Keratinocyte (primary cell): ENCODE measurements at regions not wholly inside any gene's neighbourhood (a gene's known extent, or its start where the extent isn't known, plus 50 kb on each side); places are given as distances from the start of the nearest gene placed in this dataset.

ENCODE experiments used
- DNase-seq: peaks from one replicate; pipeline ENCODE4 v3.0.0-alpha.2; 2011; ENCODE audit warnings: low read depth, missing footprints, low spot score
- FAIRE-seq: peaks from 2 replicates; lab custom pipeline; 2011; peaks lifted over from hg19 to GRCh38; lab: Jason Lieb, UNC
- H2AFZ ChIP-seq: 2 replicates; pipeline ENCODE4 v1.6.0; 2012; ENCODE audit warnings: low read length, control low read depth, inconsistent platforms; ENCODE audit not compliant: control insufficient read depth
- H3K27ac ChIP-seq: 2 replicates; pipeline ENCODE4 v1.5.1; 2011; ENCODE audit warnings: low read length; ENCODE audit not compliant: control insufficient read depth, insufficient read depth
- H3K27me3 ChIP-seq: 3 replicates; pipeline ENCODE4 v1.6.0; 2011; ENCODE audit warnings: low read length; ENCODE audit not compliant: control insufficient read depth, insufficient read depth; ENCODE audit errors: extremely low read depth
- H3K36me3 ChIP-seq, 2 experiments: 2 replicates in 1 of 2; 3 replicates in 1 of 2; pipeline ENCODE4 v1.5.1; 2011; ENCODE audit warnings: low read length in 2 of 2, mild to moderate bottlenecking in 1 of 2; ENCODE audit not compliant: control insufficient read depth in 2 of 2, insufficient read depth in 2 of 2; ENCODE audit errors: extremely low read depth in 1 of 2
- H3K4me1 ChIP-seq: 3 replicates; pipeline ENCODE4 v1.5.1; 2011; ENCODE audit warnings: low read length; ENCODE audit not compliant: control insufficient read depth, insufficient read depth; ENCODE audit errors: extremely low read depth
- H3K4me2 ChIP-seq: 3 replicates; pipeline ENCODE4 v1.6.0; 2011; ENCODE audit warnings: low read depth, low read length; ENCODE audit not compliant: control insufficient read depth, insufficient read depth; ENCODE audit errors: extremely low read depth
- H3K4me3 ChIP-seq, 3 experiments: fragments of 200-600 bp in 1 of 3; sonication (generic) in 1 of 3; 2 replicates in 2 of 3; 3 replicates in 1 of 3; pipeline ENCODE4 v1.5.1; 2011 to 2016; ENCODE audit warnings: low read length in 3 of 3, mild to moderate bottlenecking in 3 of 3, control low read depth in 2 of 3, inconsistent platforms in 1 of 3, low read depth in 1 of 3, mixed read lengths in 1 of 3, mixed run types in 1 of 3, moderate library complexity in 1 of 3; ENCODE audit not compliant: control insufficient read depth in 2 of 3, insufficient read depth in 2 of 3; ENCODE audit errors: extremely low read depth in 1 of 3
- H3K79me2 ChIP-seq: 2 replicates; pipeline ENCODE4 v1.6.0; 2012; ENCODE audit warnings: low read length; ENCODE audit not compliant: control insufficient read depth, insufficient read depth
- H3K9ac ChIP-seq: 3 replicates; pipeline ENCODE4 v1.6.0; 2011; ENCODE audit warnings: low read length; ENCODE audit not compliant: control insufficient read depth, insufficient read depth; ENCODE audit errors: extremely low read depth
- H3K9me1 ChIP-seq: 3 replicates; pipeline ENCODE4 v1.6.0; 2011; ENCODE audit warnings: low read length; ENCODE audit not compliant: control insufficient read depth, insufficient read depth; ENCODE audit errors: extremely low read depth
- H3K9me3 ChIP-seq: 2 replicates; pipeline ENCODE4 v1.5.1; 2012; ENCODE audit warnings: low read depth, low read length; ENCODE audit not compliant: control insufficient read depth
- H4K20me1 ChIP-seq: 3 replicates; pipeline ENCODE4 v1.6.0; 2011; ENCODE audit warnings: low read length; ENCODE audit not compliant: control insufficient read depth, insufficient read depth; ENCODE audit errors: extremely low read depth
- CTCF ChIP-seq, 3 experiments: IDR thresholded peaks in 1 of 3; conservative IDR thresholded peaks in 1 of 3; optimal IDR thresholded peaks in 1 of 3; 2 replicates in 2 of 3; 3 replicates in 1 of 3; pipeline versions ENCODE3 to v1.5.1; 2011; ENCODE audit warnings: low read length in 3 of 3, mild to moderate bottlenecking in 3 of 3, moderate library complexity in 2 of 3, control low read depth in 1 of 3, inconsistent platforms in 1 of 3; ENCODE audit not compliant: insufficient read depth in 2 of 3; ENCODE audit errors: extremely low read depth in 1 of 3
- EZH2 ChIP-seq: IDR thresholded peaks from one replicate; pipeline ENCODE4 v1.6.1; 2012; ENCODE audit warnings: inconsistent platforms, mild to moderate bottlenecking, low read length, moderate library complexity
- dilution Hi-C: fragments of 300-500 bp; cut with MboI; formaldehyde crosslinking; loops from one replicate; pipeline ENCODE4 v1.7.0; 2020; ENCODE audit warnings: low sequenced_read_pairs; ENCODE audit not compliant: extremely low pct_ligation_motif_present

DNA sequence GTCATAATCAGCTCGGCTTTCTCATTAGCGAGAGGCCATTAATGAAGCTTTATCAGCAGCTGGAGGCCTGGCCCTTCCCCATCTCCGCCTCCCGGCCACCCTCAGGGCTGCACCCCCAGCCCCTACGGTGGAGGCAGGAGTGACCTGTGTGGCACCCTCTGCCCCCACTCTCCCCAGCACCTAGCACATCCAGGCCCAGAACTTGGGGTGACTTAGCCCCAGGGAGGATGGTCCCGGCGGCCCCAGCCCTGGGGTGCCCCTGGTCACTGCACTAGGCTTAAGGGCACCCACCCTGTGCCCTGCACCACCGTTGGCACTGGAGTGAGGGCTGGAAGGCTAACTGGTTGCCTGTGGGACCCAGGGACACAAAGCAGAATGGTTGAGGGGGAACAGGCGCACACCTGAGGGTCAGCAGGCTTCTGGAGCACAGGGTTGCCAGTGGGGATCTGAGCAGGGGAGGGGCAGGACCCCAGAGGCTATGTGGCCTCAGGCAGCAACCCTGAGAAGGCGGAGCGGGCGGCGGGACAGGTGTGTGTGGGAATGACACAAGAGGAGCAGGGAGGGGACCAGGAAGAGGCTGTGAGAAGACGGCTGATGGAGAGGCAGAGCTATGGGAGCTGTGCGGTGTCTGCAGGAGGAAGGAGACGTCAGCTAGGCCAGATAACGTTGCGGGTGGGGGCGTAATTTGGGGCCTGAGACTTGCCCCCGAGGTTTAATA is 120.2 kb downstream of the FAM53A start:
- H3K36me3 ChIP-seq = no peaks in the 10 kb centered on the region
- TF ChIP-seq CTCF (optimal IDR thresholded peaks at IDR 0.05 in 1 of 3, IDR thresholded peaks at IDR 0.05 in 1 of 3, conservative IDR thresholded peaks at IDR 0.05 in 1 of 3; ENCODE audit: extremely low read depth in 1 of 3, insufficient read depth in 2 of 3, low read length in 3 of 3) = no peak
- TF ChIP-seq EZH2 = no peak
- DNase-seq = no peak
- no peaks in the 10 kb centered on the region for H3K9me1 ChIP-seq
- H3K79me2 ChIP-seq = no peaks in the 10 kb centered on the region
- no peak overlapping the region for H3K4me3 ChIP-seq
- peaks cover 47% of the 10 kb centered on the region for H3K27me3 ChIP-seq
- H3K4me1 ChIP-seq = peaks cover 7% of the 10 kb centered on the region
- H3K9ac ChIP-seq = no peak overlapping the region
- no peaks in the 10 kb centered on the region for H3K9me3 ChIP-seq
- no peak for FAIRE-seq
- H2AFZ ChIP-seq = no peak overlapping the region
- dilution Hi-C loops = no loop called here
- H4K20me1 ChIP-seq = no peaks in the 10 kb centered on the region
- H3K27ac ChIP-seq = no peak overlapping the region
- H3K4me2 ChIP-seq = no peak overlapping the region

DNA sequence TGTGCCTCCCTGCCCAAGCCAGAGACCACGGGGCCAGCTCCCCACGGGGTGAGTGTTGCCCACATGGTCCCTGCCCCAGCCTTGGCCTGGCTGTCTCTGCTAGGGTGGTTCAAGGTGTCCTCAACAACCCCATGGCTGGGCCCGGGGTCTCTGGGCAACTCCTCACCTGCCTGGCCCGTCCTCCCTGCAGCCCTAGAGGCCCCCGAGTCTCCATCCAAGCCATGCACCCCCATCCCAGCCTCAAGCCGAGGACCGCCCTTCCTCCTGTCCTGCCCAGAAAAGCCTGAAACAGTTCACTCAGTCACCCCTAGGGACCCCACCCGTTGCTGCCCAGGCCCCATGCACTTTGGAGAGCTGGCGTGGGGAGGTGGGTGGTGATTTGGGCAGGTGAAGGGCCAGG is 120.9 kb downstream of the FAM53A start:
- Histone ChIP-seq H3K27ac (no peak overlapping the region), H2AFZ (no peak overlapping the region), H3K79me2 (no peaks in the 10 kb centered on the region), H4K20me1 (no peaks in the 10 kb centered on the region), H3K9me3 (no peaks in the 10 kb centered on the region), H3K4me1 (peaks cover 7% of the 10 kb centered on the region), H3K27me3 (peaks cover 45% of the 10 kb centered on the region), H3K9me1 (no peaks in the 10 kb centered on the region), H3K36me3 (no peaks in the 10 kb centered on the region), H3K4me3 (no peak overlapping the region), H3K9ac (no peak overlapping the region), H3K4me2 (no peak overlapping the region)
- dilution Hi-C loops = no loop called here
- no peak for DNase-seq
- no peak for FAIRE-seq
- TF ChIP-seq EZH2 (no peak), CTCF (optimal IDR thresholded peaks at IDR 0.05 in 1 of 3, IDR thresholded peaks at IDR 0.05 in 1 of 3, conservative IDR thresholded peaks at IDR 0.05 in 1 of 3; ENCODE audit: extremely low read depth in 1 of 3, insufficient read depth in 2 of 3, low read length in 3 of 3) (no peak)
